Sigmoid colon (tissue), 6 donors: ENCODE measurements at regions not wholly inside any gene's neighbourhood (a gene's known extent, or its start where the extent isn't known, plus 50 kb on each side); places are given as distances from the start of the nearest gene placed in this dataset.
A peak's percentile ranks its signal among the peaks of the same experiment; 100 is the strongest.

Experiments used
- DNase-seq: peaks from one replicate; pipeline ENCODE4 v3.0.0-alpha.2; 2019
- H3K27ac ChIP-seq, 4 donors: fragments of 200-600 bp; sonication (generic); one replicate each; pipeline ENCODE4 v1.5.1; 2016 to 2019; ENCODE audit warnings: mild to moderate bottlenecking in 1 of 4
- H3K27me3 ChIP-seq, 3 donors: fragments of 200-600 bp; sonication (generic); one replicate each; pipeline ENCODE4 v1.5.1; 2019; ENCODE audit warnings: mild to moderate bottlenecking in 1 of 3
- H3K36me3 ChIP-seq, 4 donors: fragments of 200-600 bp; sonication (generic); one replicate each; pipeline ENCODE4 v1.5.1; 2016 to 2019
- H3K4me1 ChIP-seq, 4 donors: fragments of 200-600 bp; sonication (generic); one replicate each; pipeline ENCODE4 v1.5.1; 2017 to 2019
- H3K4me3 ChIP-seq, 4 donors: fragments of 200-600 bp; sonication (generic); one replicate each; pipeline ENCODE4 v1.5.1; 2017 to 2019; ENCODE audit warnings: mild to moderate bottlenecking in 2 of 4, moderate library complexity in 1 of 4
- H3K9me3 ChIP-seq, 4 donors: fragments of 200-600 bp in 3 of 4; sonication (generic) in 3 of 4; one replicate each; pipeline versions ENCODE4 v1.5.1 to v1.6.1; 2013 to 2019
- EP300 ChIP-seq, 4 donors: sonication (generic); formaldehyde crosslinking; IDR thresholded peaks; one replicate each; pipeline ENCODE4 v1.6.1; 2017; ENCODE audit warnings: antibody characterized with exemption in 4 of 4
- POLR2A ChIP-seq, 2 donors: fragments of 450-650 bp; IDR thresholded peaks; one replicate each; pipeline ENCODE4 v1.6.1; 2016; ENCODE audit warnings: antibody characterized with exemption in 2 of 2, mild to moderate bottlenecking in 2 of 2, moderate library complexity in 2 of 2
- POLR2AphosphoS5 ChIP-seq, 4 donors: sonication (generic); formaldehyde crosslinking; IDR thresholded peaks; one replicate each; pipeline ENCODE4 v1.6.1; 2017; ENCODE audit warnings: antibody characterized with exemption in 4 of 4
- WGBS, 2 donors: extraction: QIAGEN DNeasy Blood & Tissue Kit; methylation state at CpG; one replicate each; pipeline ENCODE4 v1.1.7; 2013; 5-methylcytosine and 5-hydroxymethylcytosine counted together
- intact Hi-C: fragments of 100-400 bp; cut with DNase I; formaldehyde crosslinking; loops from one replicate; pipeline ENCODE4 v1.15.1; 2023
- TF ChIP-seq, protein P1 (sequence below), 4 experiments: fragments of 450-650 bp in 3 of 4; fragments of 200-600 bp in 1 of 4; IDR thresholded peaks; one replicate each; pipeline ENCODE4 v1.5.1; 2016 to 2019; ENCODE audit warnings: antibody characterized with exemption in 4 of 4, mild to moderate bottlenecking in 3 of 4, moderate library complexity in 2 of 4
- donor health status: healthy with polysubstance abuse.
- donor health status: healthy.

GRCh38 chr18:75124991-75125381, 84.0 kb downstream of the PTGR3 start:
- intact Hi-C loops: loop anchor here (10.0 kb wide), 1 partner anchor 350 kb away; no protein-coding TSS in a partner anchor
- no peak for DNase-seq
- H3K36me3 ChIP-seq: no peaks in the 10 kb centered on the region
- no peaks in the 10 kb centered on the region for H3K4me1 ChIP-seq
- TF ChIP-seq EP300 (IDR thresholded peaks at IDR 0.05): no peak
- TF ChIP-seq POLR2A (IDR thresholded peaks at IDR 0.05): no peak
- no peak for TF ChIP-seq POLR2AphosphoS5 (IDR thresholded peaks at IDR 0.05)
- TF ChIP-seq, protein P1, sequence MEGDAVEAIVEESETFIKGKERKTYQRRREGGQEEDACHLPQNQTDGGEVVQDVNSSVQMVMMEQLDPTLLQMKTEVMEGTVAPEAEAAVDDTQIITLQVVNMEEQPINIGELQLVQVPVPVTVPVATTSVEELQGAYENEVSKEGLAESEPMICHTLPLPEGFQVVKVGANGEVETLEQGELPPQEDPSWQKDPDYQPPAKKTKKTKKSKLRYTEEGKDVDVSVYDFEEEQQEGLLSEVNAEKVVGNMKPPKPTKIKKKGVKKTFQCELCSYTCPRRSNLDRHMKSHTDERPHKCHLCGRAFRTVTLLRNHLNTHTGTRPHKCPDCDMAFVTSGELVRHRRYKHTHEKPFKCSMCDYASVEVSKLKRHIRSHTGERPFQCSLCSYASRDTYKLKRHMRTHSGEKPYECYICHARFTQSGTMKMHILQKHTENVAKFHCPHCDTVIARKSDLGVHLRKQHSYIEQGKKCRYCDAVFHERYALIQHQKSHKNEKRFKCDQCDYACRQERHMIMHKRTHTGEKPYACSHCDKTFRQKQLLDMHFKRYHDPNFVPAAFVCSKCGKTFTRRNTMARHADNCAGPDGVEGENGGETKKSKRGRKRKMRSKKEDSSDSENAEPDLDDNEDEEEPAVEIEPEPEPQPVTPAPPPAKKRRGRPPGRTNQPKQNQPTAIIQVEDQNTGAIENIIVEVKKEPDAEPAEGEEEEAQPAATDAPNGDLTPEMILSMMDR (IDR thresholded peaks at IDR 0.05): no peak
- WGBS, 2 donors: 92% methylated on average over 16 of the region's 16 CpGs
- peak overlapping the region in 1 of 4 donors; percentile 52 for H3K27ac ChIP-seq
- H3K9me3 ChIP-seq: no peaks in the 10 kb centered on the region
- peak overlapping the region in 1 of 4 donors; percentile 44 for H3K4me3 ChIP-seq
- H3K27me3 ChIP-seq: no peaks in the 10 kb centered on the region

DNA sequence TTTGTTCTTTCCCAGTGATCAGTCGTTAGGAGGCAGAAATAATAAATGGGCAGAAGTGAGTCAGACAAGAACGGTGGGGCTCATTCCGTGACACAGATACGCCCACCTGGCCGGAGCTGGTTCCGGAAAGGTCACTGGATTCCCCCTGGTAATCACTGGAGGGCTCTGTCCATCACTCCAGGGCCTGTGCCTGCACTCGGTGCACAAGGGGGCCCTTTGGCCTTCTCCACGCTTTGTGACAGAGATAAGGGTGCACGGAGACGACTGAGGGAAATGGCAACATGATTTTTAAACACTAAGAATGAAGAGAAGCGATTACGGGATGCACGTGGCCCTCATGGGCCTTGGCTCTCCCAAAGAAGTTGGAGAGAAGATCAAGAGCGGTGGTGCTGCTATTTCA, 84.4 kb downstream of the PTGR3 start:
- H3K36me3 ChIP-seq: no peaks in the 10 kb centered on the region
- no peaks in the 10 kb centered on the region for H3K9me3 ChIP-seq
- no peaks in the 10 kb centered on the region for H3K4me1 ChIP-seq
- H3K27me3 ChIP-seq: no peaks in the 10 kb centered on the region
- intact Hi-C loops: loop anchor here (10.0 kb wide), 1 partner anchor 350 kb away; no protein-coding TSS in a partner anchor
- H3K4me3 ChIP-seq: no peak overlapping the region
- no peak overlapping the region for H3K27ac ChIP-seq
- 89 to 90% methylated on average over 14 of the region's 14 CpGs for WGBS, 2 donors
- TF ChIP-seq POLR2A (IDR thresholded peaks at IDR 0.05): no peak
- TF ChIP-seq EP300 (IDR thresholded peaks at IDR 0.05): no peak
- TF ChIP-seq, protein P1 (IDR thresholded peaks at IDR 0.05): no peak
- TF ChIP-seq POLR2AphosphoS5 (IDR thresholded peaks at IDR 0.05): no peak
- DNase-seq: no peak

DNA sequence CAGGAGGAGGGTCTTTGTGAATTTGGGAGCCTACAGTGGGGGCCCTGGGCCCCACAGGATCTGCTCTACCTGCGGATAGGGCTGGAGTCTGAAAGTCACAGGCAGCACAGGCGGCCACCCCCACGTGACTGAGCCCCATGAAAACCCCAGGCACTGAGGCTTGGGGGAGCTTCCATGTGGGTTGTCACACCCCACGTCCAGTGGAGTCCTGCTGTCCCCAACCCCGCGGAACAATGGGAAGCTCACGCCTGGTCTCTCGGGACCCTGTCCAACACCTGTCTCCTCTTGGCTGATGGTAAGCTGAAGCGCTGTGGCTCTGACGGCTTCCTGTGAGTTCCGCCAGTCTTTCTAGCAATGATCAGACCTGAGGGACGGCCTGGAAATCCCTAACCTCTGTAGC, 85.8 kb downstream of the PTGR3 start:
- 83% methylated on average over 12 of the region's 12 CpGs for WGBS, 2 donors
- H3K36me3 ChIP-seq: no peaks in the 10 kb centered on the region
- intact Hi-C loops: loop anchor here (10.0 kb wide), 1 partner anchor 352 kb away; no protein-coding TSS in a partner anchor
- no peak overlapping the region for H3K27ac ChIP-seq
- H3K9me3 ChIP-seq: no peaks in the 10 kb centered on the region
- no peaks in the 10 kb centered on the region for H3K27me3 ChIP-seq
- no peak for TF ChIP-seq EP300 (IDR thresholded peaks at IDR 0.05)
- TF ChIP-seq, protein P1 (IDR thresholded peaks at IDR 0.05): no peak
- no peak for TF ChIP-seq POLR2A (IDR thresholded peaks at IDR 0.05)
- no peak for TF ChIP-seq POLR2AphosphoS5 (IDR thresholded peaks at IDR 0.05)
- no peak for DNase-seq
- no peaks in the 10 kb centered on the region for H3K4me1 ChIP-seq
- no peak overlapping the region for H3K4me3 ChIP-seq

- H3K4me3 ChIP-seq: no peak overlapping the region
- TF ChIP-seq POLR2A (IDR thresholded peaks at IDR 0.05): no peak
- TF ChIP-seq, protein P1 (IDR thresholded peaks at IDR 0.05): no peak
- no peak for TF ChIP-seq POLR2AphosphoS5 (IDR thresholded peaks at IDR 0.05)
- TF ChIP-seq EP300 (IDR thresholded peaks at IDR 0.05): no peak
- no peaks in the 10 kb centered on the region for H3K9me3 ChIP-seq
- WGBS, 2 donors: 87 to 88% methylated on average over 7 of the region's 7 CpGs
- H3K27me3 ChIP-seq: no peaks in the 10 kb centered on the region
- H3K36me3 ChIP-seq: no peaks in the 10 kb centered on the region
- H3K27ac ChIP-seq: no peak overlapping the region
- intact Hi-C loops: loop anchor here (10.0 kb wide), 1 partner anchor 352 kb away; no protein-coding TSS in a partner anchor
- DNase-seq: no peak
- no peaks in the 10 kb centered on the region for H3K4me1 ChIP-seq
Measured at GRCh38 chr18:75122334-75122958, 86.5 kb downstream of the PTGR3 start.
